CD4-positive, alpha-beta T cell (primary cell): ENCODE measurements at regions not wholly inside any gene's neighbourhood (a gene's known extent, or its start where the extent isn't known, plus 50 kb on each side); places are given as distances from the start of the nearest gene placed in this dataset.

Experiments used
- ATAC-seq: fragments of 200-7000 bp; cut with Tn5 transposase; one replicate; pipeline ENCODE4 v1.10.0; 2022; ENCODE audit warnings: mild to moderate bottlenecking; ENCODE audit not compliant: poor library complexity
- CTCF ChIA-PET: fragments of 350-600 bp; sonication (Branson Sonifier 250); formaldehyde crosslinking; loops from one replicate; lab custom pipeline; 2021; ENCODE audit warnings: antibody characterized with exemption, inconsistent platforms; lab: Charles Lee
- POLR2A ChIA-PET: fragments of 350-600 bp; sonication (Branson Sonifier 250); formaldehyde crosslinking; loops from one replicate; lab custom pipeline; 2021; ENCODE audit warnings: antibody characterized with exemption, inconsistent platforms; lab: Charles Lee
- DNase-seq, 14 experiments: peaks; one replicate each; pipeline ENCODE4 v3.0.0-alpha.2; 2013 to 2020; ENCODE audit warnings: mixed read lengths in 2 of 14
- H3K27ac ChIP-seq, 2 donors: one replicate each; pipeline versions ENCODE4 v1.5.1 to v1.7.0; 2013; ENCODE audit warnings: low read length in 2 of 2, low read depth in 1 of 2, mild to moderate bottlenecking in 1 of 2
- H3K27me3 ChIP-seq, 2 experiments: 1 replicate in 1 of 2; 2 replicates in 1 of 2; pipeline versions ENCODE4 v1.6.1 to v1.7.0; 2013; ENCODE audit warnings: low read length in 2 of 2, control low read depth in 1 of 2, mild to moderate bottlenecking in 1 of 2, moderate library complexity in 1 of 2; ENCODE audit not compliant: insufficient read depth in 2 of 2, control insufficient read depth in 1 of 2
- H3K36me3 ChIP-seq: one replicate; pipeline ENCODE4 v1.6.1; 2013; ENCODE audit warnings: low read length, control low read depth; ENCODE audit not compliant: insufficient read depth
- H3K4me1 ChIP-seq: one replicate; pipeline ENCODE4 v1.6.1; 2013; ENCODE audit warnings: low read length, control low read depth; ENCODE audit not compliant: insufficient read depth
- H3K4me3 ChIP-seq: one replicate; pipeline ENCODE4 v1.5.1; 2013; ENCODE audit warnings: mild to moderate bottlenecking, low read length, moderate library complexity
- H3K9me3 ChIP-seq, 2 experiments: 1 replicate in 1 of 2; 2 replicates in 1 of 2; pipeline versions ENCODE4 v1.6.1 to v1.7.0; 2013; ENCODE audit warnings: low read length in 2 of 2, mild to moderate bottlenecking in 2 of 2, control low read depth in 1 of 2, moderate library complexity in 1 of 2; ENCODE audit not compliant: control insufficient read depth in 1 of 2, insufficient read depth in 1 of 2
- H3K27ac Mint-ChIP-seq: one replicate; pipeline ENCODE4 v1.8.0; 2020; ENCODE audit warnings: mixed read lengths
- H3K27me3 Mint-ChIP-seq: one replicate; pipeline ENCODE4 v1.8.0; 2021; ENCODE audit warnings: mixed read lengths
- H3K36me3 Mint-ChIP-seq: one replicate; pipeline ENCODE4 v1.8.0; 2021; ENCODE audit warnings: low read depth, mixed read lengths
- H3K4me1 Mint-ChIP-seq: one replicate; pipeline ENCODE4 v1.8.0; 2021; ENCODE audit warnings: low read depth, mixed read lengths
- H3K4me3 Mint-ChIP-seq: one replicate; pipeline ENCODE4 v1.8.0; 2020; ENCODE audit warnings: mild to moderate bottlenecking, mixed read lengths
- H3K9me3 Mint-ChIP-seq: one replicate; pipeline ENCODE4 v1.8.0; 2020; ENCODE audit warnings: mixed read lengths
- intact Hi-C, 2 experiments: fragments of 100-400 bp; cut with DNase I in 1 of 2; cut with micrococcal nuclease in 1 of 2; formaldehyde crosslinking; loops; one replicate each; pipeline versions ENCODE4 v1.15.1 to v1.9.0; 2023 to 2025; cut with DNase I, micrococcal nuclease
- TF ChIP-seq, protein P1 (sequence below): fragments of 200-600 bp; IDR thresholded peaks from one replicate; pipeline ENCODE4 v1.8.0; 2022; ENCODE audit warnings: antibody characterized with exemption, mild to moderate bottlenecking

GRCh38 chr4:151604238-151604637, 156.6 kb downstream of the GATB start:
- Mint-ChIP-seq H3K36me3 (no peaks in the 10 kb centered on the region), H3K4me3 (no peak overlapping the region), H3K9me3 (no peaks in the 10 kb centered on the region), H3K4me1 (no peaks in the 10 kb centered on the region), H3K27ac (no peak overlapping the region), H3K27me3 (no peaks in the 10 kb centered on the region)
- Histone ChIP-seq H3K27me3 (no peaks in the 10 kb centered on the region), H3K27ac (no peak overlapping the region), H3K4me3 (no peak overlapping the region), H3K36me3 (no peaks in the 10 kb centered on the region), H3K9me3 (no peaks in the 10 kb centered on the region), H3K4me1 (no peaks in the 10 kb centered on the region)
- ChIA-PET CTCF (no interaction called here), POLR2A (interaction anchor here (1.0 kb wide), 1 partner anchor 487 kb away, joined by 3 read pairs; no protein-coding TSS in a partner anchor)
- intact Hi-C loops = loop anchor here in 1 of 2 experiments (5.0 kb wide), 1 partner anchor 242 kb away; no protein-coding TSS in a partner anchor
- peak in 1 of 14 experiments; percentile 2 for DNase-seq
- no peak for ATAC-seq
- TF ChIP-seq, protein P1, sequence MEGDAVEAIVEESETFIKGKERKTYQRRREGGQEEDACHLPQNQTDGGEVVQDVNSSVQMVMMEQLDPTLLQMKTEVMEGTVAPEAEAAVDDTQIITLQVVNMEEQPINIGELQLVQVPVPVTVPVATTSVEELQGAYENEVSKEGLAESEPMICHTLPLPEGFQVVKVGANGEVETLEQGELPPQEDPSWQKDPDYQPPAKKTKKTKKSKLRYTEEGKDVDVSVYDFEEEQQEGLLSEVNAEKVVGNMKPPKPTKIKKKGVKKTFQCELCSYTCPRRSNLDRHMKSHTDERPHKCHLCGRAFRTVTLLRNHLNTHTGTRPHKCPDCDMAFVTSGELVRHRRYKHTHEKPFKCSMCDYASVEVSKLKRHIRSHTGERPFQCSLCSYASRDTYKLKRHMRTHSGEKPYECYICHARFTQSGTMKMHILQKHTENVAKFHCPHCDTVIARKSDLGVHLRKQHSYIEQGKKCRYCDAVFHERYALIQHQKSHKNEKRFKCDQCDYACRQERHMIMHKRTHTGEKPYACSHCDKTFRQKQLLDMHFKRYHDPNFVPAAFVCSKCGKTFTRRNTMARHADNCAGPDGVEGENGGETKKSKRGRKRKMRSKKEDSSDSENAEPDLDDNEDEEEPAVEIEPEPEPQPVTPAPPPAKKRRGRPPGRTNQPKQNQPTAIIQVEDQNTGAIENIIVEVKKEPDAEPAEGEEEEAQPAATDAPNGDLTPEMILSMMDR = no peak

- ChIA-PET POLR2A (no interaction called here), CTCF (no interaction called here)
- ATAC-seq (no peak), DNase-seq (no peak)
- H3K4me3 Mint-ChIP-seq = no peak overlapping the region
- H3K27me3 ChIP-seq = no peaks in the 10 kb centered on the region
- H3K9me3 Mint-ChIP-seq = no peaks in the 10 kb centered on the region
- H3K4me1 ChIP-seq = no peaks in the 10 kb centered on the region
- no peaks in the 10 kb centered on the region for H3K9me3 ChIP-seq
- intact Hi-C loops = no loop called here
- no peaks in the 10 kb centered on the region for H3K36me3 ChIP-seq
- no peaks in the 10 kb centered on the region for H3K4me1 Mint-ChIP-seq
- H3K27ac Mint-ChIP-seq = no peak overlapping the region
- no peaks in the 10 kb centered on the region for H3K27me3 Mint-ChIP-seq
- TF ChIP-seq, protein P1 = no peak
- H3K36me3 Mint-ChIP-seq = no peaks in the 10 kb centered on the region
- H3K4me3 ChIP-seq = no peak overlapping the region
- H3K27ac ChIP-seq = no peak overlapping the region
These were observed 155.6 kb downstream of the GATB start for GRCh38 chr4:151605215-151605614.

DNA sequence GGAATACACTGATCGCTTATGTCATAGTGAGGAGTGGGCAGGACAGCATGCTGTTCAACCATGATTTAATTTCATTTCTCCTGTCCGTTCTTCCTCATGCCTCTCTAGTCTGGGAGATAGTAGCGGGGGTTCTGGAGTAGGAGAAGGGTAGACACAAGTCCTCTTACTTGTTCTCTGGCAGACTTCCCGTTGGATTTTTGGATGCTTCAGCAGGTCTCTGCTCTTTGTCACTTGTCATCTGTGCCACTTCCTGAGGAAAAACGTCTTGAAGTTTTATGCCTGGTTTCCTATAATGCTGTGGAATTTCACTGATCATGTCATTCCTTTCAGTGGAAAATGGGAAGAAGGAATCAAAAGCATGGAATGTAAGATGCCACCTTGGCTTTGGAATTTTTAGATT, 154.7 kb downstream of the GATB start:
- no peaks in the 10 kb centered on the region for H3K36me3 ChIP-seq
- no peaks in the 10 kb centered on the region for H3K4me1 ChIP-seq
- no peak overlapping the region for H3K4me3 ChIP-seq
- no peak for ATAC-seq
- Mint-ChIP-seq H3K27ac (no peak overlapping the region), H3K27me3 (peaks cover 7% of the 10 kb centered on the region), H3K4me1 (no peaks in the 10 kb centered on the region), H3K4me3 (no peak overlapping the region), H3K9me3 (no peaks in the 10 kb centered on the region), H3K36me3 (no peaks in the 10 kb centered on the region)
- no peaks in the 10 kb centered on the region for H3K27me3 ChIP-seq
- no peaks in the 10 kb centered on the region for H3K9me3 ChIP-seq
- H3K27ac ChIP-seq = no peak overlapping the region
- DNase-seq = no peak
- ChIA-PET POLR2A (no interaction called here), CTCF (no interaction called here)
- intact Hi-C loops = no loop called here
- TF ChIP-seq, protein P1 = no peak
